DOHH2 (cell line): ENCODE measurements at regions not wholly inside any gene's neighbourhood (a gene's known extent, or its start where the extent isn't known, plus 50 kb on each side); places are given as distances from the start of the nearest gene placed in this dataset.

Source experiments
- H3F3A ChIP-seq: fragments of 200-600 bp; sonication (generic), shearing (Covaris generic); 2 replicates; pipeline ENCODE4 v1.6.0; 2016; ENCODE audit warnings: antibody characterized with exemption, mild to moderate bottlenecking; ENCODE audit not compliant: control insufficient read depth, insufficient read depth
- H3K27ac ChIP-seq: fragments of 200-600 bp; sonication (generic); 2 replicates; pipeline ENCODE4 v1.5.1; 2014; ENCODE audit warnings: low read depth, mild to moderate bottlenecking, low read length, moderate library complexity
- H3K27me3 ChIP-seq: fragments of 200-600 bp; sonication (generic); 2 replicates; pipeline ENCODE4 v1.6.1; 2014; ENCODE audit warnings: mild to moderate bottlenecking, low read length, mixed read lengths; ENCODE audit not compliant: control insufficient read depth
- H3K36me3 ChIP-seq: fragments of 200-600 bp; sonication (generic); 2 replicates; pipeline ENCODE4 v1.6.1; 2014; ENCODE audit warnings: mild to moderate bottlenecking, low read length, moderate library complexity, mixed read lengths; ENCODE audit not compliant: control insufficient read depth
- H3K4me1 ChIP-seq: fragments of 200-600 bp; sonication (generic); 2 replicates; pipeline ENCODE4 v1.6.1; 2014; ENCODE audit warnings: mild to moderate bottlenecking, low read length, mixed read lengths; ENCODE audit not compliant: control insufficient read depth
- H3K4me2 ChIP-seq: fragments of 200-600 bp; sonication (generic); 2 replicates; pipeline ENCODE4 v1.6.0; 2014; ENCODE audit warnings: mild to moderate bottlenecking, low read length, moderate library complexity
- H3K4me3 ChIP-seq: fragments of 200-600 bp; sonication (generic); 2 replicates; pipeline ENCODE4 v1.5.1; 2014; ENCODE audit warnings: mild to moderate bottlenecking, low read length, mixed read lengths
- H3K79me2 ChIP-seq: fragments of 200-600 bp; sonication (generic); 2 replicates; pipeline ENCODE4 v1.6.1; 2014; ENCODE audit warnings: mild to moderate bottlenecking, low read length, mixed read lengths; ENCODE audit not compliant: control insufficient read depth
- H3K9me2 ChIP-seq: fragments of 200-600 bp; sonication (generic); replicated peaks from 2 replicates; pipeline ENCODE4 v1.6.1; 2014; ENCODE audit warnings: mild to moderate bottlenecking, low read length, mixed read lengths; ENCODE audit not compliant: control insufficient read depth
- H3K9me3 ChIP-seq: fragments of 200-600 bp; sonication (generic); 2 replicates; pipeline ENCODE4 v1.6.1; 2014; ENCODE audit warnings: antibody characterized with exemption, low read length, mixed read lengths; ENCODE audit not compliant: control insufficient read depth, insufficient read depth
- H4K20me1 ChIP-seq: fragments of 200-600 bp; sonication (generic); 2 replicates; pipeline ENCODE4 v1.6.0; 2014; ENCODE audit warnings: low read depth, mild to moderate bottlenecking, antibody characterized with exemption, low read length, moderate library complexity; ENCODE audit not compliant: control insufficient read depth, insufficient read depth
- EZH2phosphoT487 ChIP-seq: fragments of 200-600 bp; sonication (generic); IDR thresholded peaks from 2 replicates; pipeline ENCODE4 v1.6.1; 2017; ENCODE audit warnings: borderline replicate concordance, mild to moderate bottlenecking, antibody characterized with exemption, low read length, moderate library complexity, mixed read lengths
- TF ChIP-seq, protein P1 (sequence below): fragments of 200-600 bp; sonication (generic); IDR thresholded peaks from one replicate; pipeline ENCODE4 v1.5.1; 2014; ENCODE audit warnings: antibody characterized with exemption, mild to moderate bottlenecking, low read depth, low read length; ENCODE audit not compliant: poor library complexity, severe bottlenecking

DNA sequence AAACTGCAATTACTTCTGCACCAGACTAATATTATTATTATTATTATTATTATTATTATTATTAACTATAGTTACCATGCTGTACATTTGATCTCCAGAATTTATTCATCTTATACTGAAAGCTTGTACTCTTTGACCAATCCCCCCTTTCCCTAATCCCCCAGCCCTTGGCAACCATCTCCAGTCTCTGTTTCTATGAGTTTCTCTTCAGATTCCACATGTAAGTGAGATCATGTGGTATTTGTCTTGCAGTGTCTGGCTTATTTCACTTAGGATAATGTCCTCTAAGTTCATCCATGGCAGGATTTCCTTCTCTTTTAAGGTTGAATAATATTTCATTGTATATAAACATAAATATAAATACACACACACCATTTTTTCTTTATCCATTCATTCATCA lies 287.0 kb upstream of the DAB2 start:
- Histone ChIP-seq H3K27ac (no peak overlapping the region), H3K27me3 (no peaks in the 10 kb centered on the region), H3K9me3 (no peaks in the 10 kb centered on the region), H3K36me3 (no peaks in the 10 kb centered on the region), H3K4me2 (no peak overlapping the region), H3F3A (no peaks in the 10 kb centered on the region), H3K4me1 (no peaks in the 10 kb centered on the region), H3K79me2 (no peaks in the 10 kb centered on the region), H3K4me3 (no peak overlapping the region), H4K20me1 (no peaks in the 10 kb centered on the region), H3K9me2 (no peaks in the 10 kb centered on the region)
- TF ChIP-seq EZH2phosphoT487, result no peak
- TF ChIP-seq, protein P1, sequence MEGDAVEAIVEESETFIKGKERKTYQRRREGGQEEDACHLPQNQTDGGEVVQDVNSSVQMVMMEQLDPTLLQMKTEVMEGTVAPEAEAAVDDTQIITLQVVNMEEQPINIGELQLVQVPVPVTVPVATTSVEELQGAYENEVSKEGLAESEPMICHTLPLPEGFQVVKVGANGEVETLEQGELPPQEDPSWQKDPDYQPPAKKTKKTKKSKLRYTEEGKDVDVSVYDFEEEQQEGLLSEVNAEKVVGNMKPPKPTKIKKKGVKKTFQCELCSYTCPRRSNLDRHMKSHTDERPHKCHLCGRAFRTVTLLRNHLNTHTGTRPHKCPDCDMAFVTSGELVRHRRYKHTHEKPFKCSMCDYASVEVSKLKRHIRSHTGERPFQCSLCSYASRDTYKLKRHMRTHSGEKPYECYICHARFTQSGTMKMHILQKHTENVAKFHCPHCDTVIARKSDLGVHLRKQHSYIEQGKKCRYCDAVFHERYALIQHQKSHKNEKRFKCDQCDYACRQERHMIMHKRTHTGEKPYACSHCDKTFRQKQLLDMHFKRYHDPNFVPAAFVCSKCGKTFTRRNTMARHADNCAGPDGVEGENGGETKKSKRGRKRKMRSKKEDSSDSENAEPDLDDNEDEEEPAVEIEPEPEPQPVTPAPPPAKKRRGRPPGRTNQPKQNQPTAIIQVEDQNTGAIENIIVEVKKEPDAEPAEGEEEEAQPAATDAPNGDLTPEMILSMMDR, result no peak

DNA sequence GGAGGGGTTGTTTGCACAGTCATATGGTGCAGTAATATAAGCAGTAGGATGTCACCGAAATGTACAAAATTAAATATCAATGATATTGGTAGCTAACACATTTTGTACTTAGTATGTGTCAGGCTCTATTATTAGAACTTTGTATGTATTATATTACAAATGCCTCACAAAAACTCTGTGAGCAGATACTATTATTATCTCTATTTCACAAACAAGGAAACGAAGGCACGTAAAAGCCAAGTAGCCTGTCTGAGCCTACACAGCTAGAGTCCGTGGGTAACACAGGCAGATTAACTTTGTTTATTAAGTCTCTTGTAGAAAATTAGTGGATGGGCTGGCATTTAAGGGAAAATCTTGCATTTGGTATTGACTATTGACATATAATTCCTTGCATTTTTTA lies 284.3 kb upstream of the DAB2 start:
- TF ChIP-seq EZH2phosphoT487, result no peak
- TF ChIP-seq, protein P1, result no peak
- no peaks in the 10 kb centered on the region for H3K9me2 ChIP-seq
- no peaks in the 10 kb centered on the region for H3K27me3 ChIP-seq
- no peaks in the 10 kb centered on the region for H3K36me3 ChIP-seq
- H3K4me3 ChIP-seq, result no peak overlapping the region
- no peak overlapping the region for H3K27ac ChIP-seq
- H3K4me1 ChIP-seq, result no peaks in the 10 kb centered on the region
- no peak overlapping the region for H3K4me2 ChIP-seq
- H4K20me1 ChIP-seq, result no peaks in the 10 kb centered on the region
- no peaks in the 10 kb centered on the region for H3K79me2 ChIP-seq
- no peaks in the 10 kb centered on the region for H3F3A ChIP-seq
- no peaks in the 10 kb centered on the region for H3K9me3 ChIP-seq

DNA sequence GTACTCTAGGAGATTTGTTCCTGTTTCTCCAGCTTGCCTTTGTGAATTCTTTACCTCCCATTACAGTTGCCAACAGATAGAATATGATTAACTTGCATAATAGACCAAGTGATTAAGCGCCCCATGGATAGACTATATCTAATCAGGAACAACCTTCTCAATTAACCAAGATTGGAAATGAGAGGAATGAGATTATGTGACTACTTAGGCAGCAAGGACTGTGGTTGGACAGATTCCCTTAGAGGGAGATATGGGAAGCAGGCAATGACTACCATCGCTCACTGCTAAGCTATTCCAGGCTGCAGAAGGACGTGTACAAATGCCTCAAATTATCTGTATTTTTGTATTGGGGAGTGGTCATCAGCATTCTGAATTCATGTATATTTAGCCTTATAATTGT lies 278.1 kb upstream of the DAB2 start:
- TF ChIP-seq, protein P1, result no peak
- no peak for TF ChIP-seq EZH2phosphoT487
- no peaks in the 10 kb centered on the region for H3K9me2 ChIP-seq

DNA sequence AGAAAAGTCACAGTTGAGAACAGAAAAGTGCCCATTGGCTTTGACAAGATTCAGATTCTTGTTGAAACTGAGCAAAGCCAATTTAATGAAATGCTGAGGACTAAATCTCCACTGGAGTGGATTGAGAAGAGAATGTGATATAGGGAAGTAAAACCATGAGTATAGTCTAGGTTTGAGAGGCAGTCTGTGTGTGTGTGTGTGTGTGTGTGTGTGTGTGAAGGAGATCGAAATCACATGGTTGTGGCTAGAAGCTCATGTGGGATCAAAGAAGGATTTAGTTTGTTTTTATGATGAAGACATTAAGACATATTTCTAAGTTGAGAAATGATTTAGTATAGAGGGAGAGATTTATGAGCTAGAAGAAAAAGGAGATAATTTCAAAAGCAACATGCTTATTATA lies 275.7 kb upstream of the DAB2 start:
- Histone ChIP-seq H3K27me3 (no peaks in the 10 kb centered on the region), H3K9me2 (no peaks in the 10 kb centered on the region), H3K27ac (no peak overlapping the region), H3K4me1 (no peaks in the 10 kb centered on the region), H3K4me3 (no peak overlapping the region), H3K9me3 (no peaks in the 10 kb centered on the region), H4K20me1 (no peaks in the 10 kb centered on the region), H3K79me2 (no peaks in the 10 kb centered on the region), H3F3A (no peaks in the 10 kb centered on the region), H3K4me2 (no peak overlapping the region), H3K36me3 (no peaks in the 10 kb centered on the region)
- TF ChIP-seq, protein P1, result no peak
- TF ChIP-seq EZH2phosphoT487, result no peak

More for the DNA sequence above, 278.1 kb upstream of the DAB2 start:
- Histone ChIP-seq H3K27ac (no peak overlapping the region), H4K20me1 (no peaks in the 10 kb centered on the region), H3K36me3 (no peaks in the 10 kb centered on the region), H3K79me2 (no peaks in the 10 kb centered on the region), H3F3A (no peaks in the 10 kb centered on the region), H3K4me3 (no peak overlapping the region), H3K9me3 (no peaks in the 10 kb centered on the region), H3K27me3 (no peaks in the 10 kb centered on the region), H3K4me2 (no peak overlapping the region), H3K4me1 (no peaks in the 10 kb centered on the region)
